Vagina (tissue), 2 donors: ENCODE measurements at regions not wholly inside any gene's neighbourhood (a gene's known extent, or its start where the extent isn't known, plus 50 kb on each side); places are given as distances from the start of the nearest gene placed in this dataset.

Experiments used
- CTCF ChIP-seq, 3 experiments: fragments of 450-650 bp in 2 of 3; fragments of 200-600 bp in 1 of 3; sonication (generic) in 1 of 3; IDR thresholded peaks; one replicate each; pipeline ENCODE4 v1.5.1; 2017 to 2019; ENCODE audit warnings: antibody characterized with exemption in 3 of 3, mild to moderate bottlenecking in 2 of 3, moderate library complexity in 2 of 3
- POLR2A ChIP-seq, 2 donors: fragments of 450-650 bp; IDR thresholded peaks; one replicate each; pipeline ENCODE4 v1.6.1; 2017; ENCODE audit warnings: antibody characterized with exemption in 2 of 2, mild to moderate bottlenecking in 2 of 2, moderate library complexity in 2 of 2

DNA sequence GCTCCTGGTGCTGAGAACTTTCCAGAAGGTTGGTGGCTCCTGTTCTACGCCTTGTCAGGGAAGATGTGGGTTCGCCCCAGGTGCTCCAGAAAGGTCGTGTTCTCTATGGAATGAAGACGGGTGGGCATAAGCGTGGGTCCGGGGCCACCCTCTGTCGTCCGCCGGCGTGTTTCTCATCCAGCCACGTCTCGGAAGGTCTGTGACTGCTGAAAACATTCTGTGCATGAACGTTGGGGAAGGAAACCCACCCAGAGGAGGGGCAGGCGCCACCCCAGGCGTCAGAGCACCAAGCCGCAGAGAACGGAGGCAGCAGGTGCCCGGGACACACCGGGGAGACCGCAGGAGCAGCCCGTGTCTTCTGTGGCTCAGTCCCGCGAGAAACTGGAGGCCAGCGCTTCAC, 118.2 kb downstream of the RTP5 start:
- TF ChIP-seq CTCF (IDR thresholded peaks at IDR 0.05) (no peak), POLR2A (IDR thresholded peaks at IDR 0.05) (no peak)
